ENCODE measurements at regions not wholly inside any gene's neighbourhood (a gene's known extent, or its start where the extent isn't known, plus 50 kb on each side); places are given as distances from the start of the nearest gene placed in this dataset.

DNA sequence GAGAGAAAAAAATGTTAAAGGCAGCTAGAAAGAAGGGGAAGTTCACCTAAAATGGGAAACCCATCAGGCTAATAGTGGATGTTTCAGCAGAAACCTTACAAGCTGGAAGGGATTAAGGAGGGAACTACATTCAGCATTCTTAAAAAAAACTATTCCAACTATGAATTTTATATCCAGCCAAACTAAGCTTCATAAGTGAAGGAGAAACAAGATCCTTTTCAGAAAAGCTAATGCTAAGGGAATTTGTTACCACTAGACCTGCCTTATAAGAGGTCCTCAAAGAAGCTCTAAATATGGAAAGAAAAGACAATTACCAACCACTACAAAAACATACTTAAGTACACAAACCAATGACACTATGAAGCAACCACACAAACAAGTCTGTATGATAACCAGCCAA is 59.2 kb upstream of the SLC35F1 start:
- no peak overlapping the region for H3K27ac ChIP-seq
- no peak for TF ChIP-seq CTCF (conservative IDR thresholded peaks at IDR 0.05)

DNA sequence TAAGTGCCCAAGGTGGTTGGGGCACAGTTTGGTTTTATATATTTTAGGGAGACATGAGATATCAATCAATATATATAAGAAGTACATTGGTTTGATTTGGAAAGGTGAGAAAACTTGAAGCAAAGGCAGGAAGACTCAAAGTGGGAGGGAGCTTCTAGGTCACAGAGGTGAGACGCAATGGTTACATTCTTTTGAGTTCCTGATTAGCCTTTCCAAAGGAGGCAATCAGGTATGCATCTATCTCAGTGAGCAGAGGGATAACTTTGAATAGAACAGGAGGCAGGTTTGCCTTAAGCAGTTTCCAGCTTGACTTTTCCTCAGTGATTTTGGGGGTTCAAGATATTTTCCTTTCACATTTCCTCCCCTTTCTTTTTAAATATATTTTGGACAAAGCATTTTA is 58.0 kb upstream of the SLC35F1 start:
- TF ChIP-seq CTCF (conservative IDR thresholded peaks at IDR 0.05), result no peak
- no peak overlapping the region for H3K27ac ChIP-seq

All from VCaP (cell line).